Right lobe of liver (tissue), 6 donors: ENCODE measurements at regions not wholly inside any gene's neighbourhood (a gene's known extent, or its start where the extent isn't known, plus 50 kb on each side); places are given as distances from the start of the nearest gene placed in this dataset.

Experiments used
- ATAC-seq, 4 donors: fragments of 200-7000 bp; cut with Tn5 transposase; one replicate each; pipeline ENCODE4 v1.9.1; 2020; ENCODE audit warnings: mild to moderate bottlenecking in 4 of 4, moderate library complexity in 4 of 4
- DNase-seq, 3 donors: peaks; one replicate each; pipeline ENCODE4 v3.0.0-alpha.2; 2020
- H3K27ac ChIP-seq, 3 donors: fragments of 200-600 bp; one replicate each; pipeline ENCODE4 v1.8.0; 2022
- H3K27me3 ChIP-seq, 2 donors: fragments of 200-600 bp; one replicate each; pipeline ENCODE4 v1.8.0; 2022
- H3K36me3 ChIP-seq, 4 donors: fragments of 200-600 bp; sonication (generic) in 1 of 4; one replicate each; pipeline versions ENCODE4 v1.5.1 to v1.8.0; 2017 to 2022; ENCODE audit warnings: control low read depth in 1 of 4
- H3K4me1 ChIP-seq, 4 donors: fragments of 200-600 bp; sonication (generic) in 1 of 4; one replicate each; pipeline versions ENCODE4 v1.5.1 to v1.8.0; 2017 to 2022; ENCODE audit warnings: control low read depth in 1 of 4
- H3K4me3 ChIP-seq, 3 donors: fragments of 200-600 bp; one replicate each; pipeline ENCODE4 v1.8.0; 2022
- H3K9me3 ChIP-seq, 4 donors: fragments of 200-600 bp; sonication (generic) in 1 of 4; one replicate each; pipeline versions ENCODE4 v1.5.1 to v1.8.0; 2017 to 2022; ENCODE audit warnings: control low read depth in 1 of 4
- CTCF ChIP-seq, 4 donors: fragments of 200-600 bp in 3 of 4; fragments of 450-650 bp in 1 of 4; IDR thresholded peaks; one replicate each; pipeline versions ENCODE4 v1.5.1 to v1.8.0; 2016 to 2022; ENCODE audit warnings: antibody characterized with exemption in 4 of 4, mild to moderate bottlenecking in 2 of 4
- POLR2A ChIP-seq: fragments of 450-650 bp; IDR thresholded peaks from one replicate; pipeline ENCODE4 v1.6.1; 2017; ENCODE audit warnings: antibody characterized with exemption, mild to moderate bottlenecking
- WGBS: methylation state at CpG from one replicate; pipeline ENCODE4 v1.1.6; 2018; ENCODE audit warnings: low coverage, low lambda C conversion rate; ENCODE audit not compliant: insufficient coverage; ENCODE audit errors: missing lambda C conversion rate; 5-methylcytosine and 5-hydroxymethylcytosine counted together
- intact Hi-C, 2 donors: fragments of 100-400 bp; cut with DNase I; formaldehyde crosslinking; loops; one replicate each; pipeline versions ENCODE4 v1.11.2 to v1.14.1; 2022
- donor health status: DM: no; HTN: yes; CAD: no.
- donor health status: DM: no; HTN: no; CAD: no.
- donor health status: DM: no; HTN: no; CAD: no.
- donor health status: DM: no; HTN: yes; CAD: no.
- donor health status: DM: no; HTN: yes; CAD: no.

- 55% methylated on average over 10 of the region's 10 CpGs for WGBS
- H3K27ac ChIP-seq: no peak overlapping the region
- ATAC-seq (no peak), DNase-seq (no peak)
- H3K4me3 ChIP-seq: no peak overlapping the region
- H3K4me1 ChIP-seq: no peaks in the 10 kb centered on the region
- H3K36me3 ChIP-seq: no peaks in the 10 kb centered on the region
- peaks cover 0 to 6% of the 10 kb centered on the region in 2 donors for H3K27me3 ChIP-seq
- TF ChIP-seq CTCF (IDR thresholded peaks at IDR 0.05) (no peak), POLR2A (no peak)
- intact Hi-C loops: no loop called here
- H3K9me3 ChIP-seq: no peaks in the 10 kb centered on the region
These were observed 114.6 kb downstream of the MRPL36 start for GRCh38 chr5:1685066-1685465.

- WGBS: 11% methylated on average over 3 of the region's 7 CpGs
- intact Hi-C loops: no loop called here
- no peaks in the 10 kb centered on the region for H3K9me3 ChIP-seq
- no peaks in the 10 kb centered on the region for H3K36me3 ChIP-seq
- no peak for DNase-seq
- no peak overlapping the region for H3K4me3 ChIP-seq
- H3K27me3 ChIP-seq: peaks cover 0 to 6% of the 10 kb centered on the region in 2 donors
- TF ChIP-seq POLR2A: no peak
- no peaks in the 10 kb centered on the region for H3K4me1 ChIP-seq
- no peak overlapping the region for H3K27ac ChIP-seq
- ATAC-seq: no peak
These were observed 117.7 kb downstream of the MRPL36 start for GRCh38 chr5:1681955-1682354.

- TF ChIP-seq CTCF (IDR thresholded peaks at IDR 0.05) (no peak), POLR2A (no peak)
- DNase-seq (no peak), ATAC-seq (peak; percentile 6 to 58 (median 20))
- Histone ChIP-seq H3K27me3 (no peaks in the 10 kb centered on the region), H3K4me3 (no peak overlapping the region), H3K4me1 (no peaks in the 10 kb centered on the region), H3K27ac (no peak overlapping the region), H3K36me3 (no peaks in the 10 kb centered on the region), H3K9me3 (no peaks in the 10 kb centered on the region)
- intact Hi-C loops: no loop called here
- 23% methylated on average over 22 of the region's 25 CpGs for WGBS
These were observed 126.5 kb downstream of the MRPL36 start for GRCh38 chr5:1673042-1673677.

DNA sequence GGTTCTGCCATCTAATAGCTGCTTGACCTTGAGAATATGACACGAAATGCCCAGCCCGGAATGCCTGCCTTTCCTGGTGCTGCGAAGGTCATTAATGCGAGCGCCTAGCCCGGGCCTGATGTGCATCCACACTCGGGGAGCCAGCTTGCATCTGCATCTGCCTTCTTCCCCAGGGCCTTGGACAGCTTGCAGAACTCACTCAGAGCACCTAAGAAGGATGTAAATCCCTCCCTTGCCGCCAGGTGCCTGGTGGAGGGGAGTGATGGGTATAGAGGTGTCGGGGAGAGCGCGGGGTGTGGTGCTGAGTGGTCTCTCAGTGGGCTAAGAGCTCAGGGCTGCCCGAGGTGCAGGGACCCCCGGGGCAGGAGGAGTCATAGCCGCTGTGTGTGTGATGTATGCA lies 127.2 kb downstream of the MRPL36 start:
- WGBS: 50% methylated on average over 11 of the region's 14 CpGs
- intact Hi-C loops: no loop called here
- H3K9me3 ChIP-seq: no peaks in the 10 kb centered on the region
- H3K4me3 ChIP-seq: no peak overlapping the region
- no peak overlapping the region for H3K27ac ChIP-seq
- H3K36me3 ChIP-seq: no peaks in the 10 kb centered on the region
- TF ChIP-seq POLR2A (no peak), CTCF (IDR thresholded peaks at IDR 0.05) (no peak)
- ATAC-seq (no peak), DNase-seq (no peak)
- no peaks in the 10 kb centered on the region for H3K4me1 ChIP-seq
- no peaks in the 10 kb centered on the region for H3K27me3 ChIP-seq

DNA sequence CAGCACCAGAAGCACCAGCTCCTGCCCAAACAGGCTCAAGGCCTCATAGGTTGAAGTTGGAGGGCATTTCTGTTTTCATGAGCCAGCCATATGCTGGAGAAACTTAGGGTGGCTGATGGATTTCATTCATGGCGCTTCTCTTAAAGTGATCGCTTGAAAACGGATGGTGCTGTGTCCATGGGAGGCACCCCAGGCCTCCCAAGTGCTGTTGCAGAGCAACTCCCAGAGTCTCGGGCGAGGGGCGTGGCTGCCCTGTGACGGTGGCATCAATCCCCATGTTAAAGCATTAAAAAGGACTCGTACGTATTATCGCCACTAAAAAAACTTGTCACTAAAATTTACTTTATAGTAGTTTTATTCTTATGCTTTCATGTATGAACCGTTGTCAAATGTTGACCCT lies 128.3 kb downstream of the MRPL36 start:
- ATAC-seq (no peak), DNase-seq (no peak)
- 48% methylated on average over 8 of the region's 11 CpGs for WGBS
- intact Hi-C loops: no loop called here
- TF ChIP-seq POLR2A (no peak), CTCF (IDR thresholded peaks at IDR 0.05) (no peak)
- Histone ChIP-seq H3K27me3 (peaks cover 0 to 6% of the 10 kb centered on the region in 2 donors), H3K27ac (no peak overlapping the region), H3K4me3 (no peak overlapping the region), H3K4me1 (no peaks in the 10 kb centered on the region), H3K36me3 (no peaks in the 10 kb centered on the region), H3K9me3 (no peaks in the 10 kb centered on the region)
